Ovary (tissue), 3 donors: ENCODE measurements at regions not wholly inside any gene's neighbourhood (a gene's known extent, or its start where the extent isn't known, plus 50 kb on each side); places are given as distances from the start of the nearest gene placed in this dataset.

Experiments
- CTCF ChIP-seq, 3 donors: fragments of 450-650 bp in 2 of 3; fragments of 200-600 bp in 1 of 3; IDR thresholded peaks; one replicate each; pipeline versions ENCODE4 v1.5.1 to v1.8.0; 2016 to 2022; ENCODE audit warnings: antibody characterized with exemption in 3 of 3, mild to moderate bottlenecking in 1 of 3
- EP300 ChIP-seq: sonication (generic); formaldehyde crosslinking; IDR thresholded peaks from one replicate; pipeline ENCODE4 v1.6.1; 2017; ENCODE audit warnings: antibody characterized with exemption
- POLR2A ChIP-seq: fragments of 450-650 bp; IDR thresholded peaks from one replicate; pipeline ENCODE4 v1.6.1; 2017; ENCODE audit warnings: antibody characterized with exemption, mild to moderate bottlenecking, moderate library complexity
- donor health status: DM: no; HTN: no; CAD: no.

DNA sequence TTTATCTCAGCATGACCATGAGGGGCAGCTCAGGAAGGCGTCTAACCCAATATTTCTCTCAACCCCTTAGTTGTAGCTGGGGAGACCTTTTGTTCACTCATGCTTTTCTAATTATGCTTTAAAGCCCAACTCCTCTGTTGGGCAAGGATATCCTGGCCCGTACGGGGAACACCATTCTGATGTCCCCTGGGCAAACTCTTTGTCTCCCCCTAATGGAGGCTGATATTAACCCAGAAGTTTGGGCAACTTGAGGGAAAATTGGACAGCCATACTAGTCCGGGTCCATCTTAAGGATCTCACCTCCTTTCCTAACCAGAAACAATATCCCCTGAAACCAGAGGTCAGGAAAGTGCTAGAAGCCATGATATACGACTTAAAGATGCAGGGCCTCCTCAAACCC, 143.7 kb upstream of the COX10 start:
- no peak for TF ChIP-seq POLR2A
- no peak for TF ChIP-seq CTCF (IDR thresholded peaks at IDR 0.05)
- TF ChIP-seq EP300: no peak
